ENCODE measurements at regions not wholly inside any gene's neighbourhood (a gene's known extent, or its start where the extent isn't known, plus 50 kb on each side); places are given as distances from the start of the nearest gene placed in this dataset.

GRCh38 chr13:61111529-61111928, 304.1 kb downstream of the PCDH20 start:
- TF ChIP-seq CTCF (IDR thresholded peaks at IDR 0.05 in 4 of 5, conservative IDR thresholded peaks at IDR 0.05 in 1 of 5) (no peak), POLR2A (IDR thresholded peaks at IDR 0.05) (no peak)

All from gastrocnemius medialis (tissue), 4 donors.